ENCODE measurements at regions not wholly inside any gene's neighbourhood (a gene's known extent, or its start where the extent isn't known, plus 50 kb on each side); places are given as distances from the start of the nearest gene placed in this dataset.

GRCh38 chr3:6671363-6671762 is 189.6 kb upstream of the GRM7 start:
- no peak for TF ChIP-seq POLR2A (IDR thresholded peaks at IDR 0.05)
- TF ChIP-seq CTCF (IDR thresholded peaks at IDR 0.05), result no peak
- no peaks in the 10 kb centered on the region for H3K27me3 ChIP-seq
- no peaks in the 10 kb centered on the region for H3K36me3 ChIP-seq
- ATAC-seq (no peak), DNase-seq (no peak)
- H3K4me1 ChIP-seq, result no peaks in the 10 kb centered on the region
- no peak overlapping the region for H3K27ac ChIP-seq
- H3K9me3 ChIP-seq, result peaks cover 0 to 12% (median 0%) of the 10 kb centered on the region in 12 donors
- intact Hi-C loops (cut with DNase I), result no loop called here
- no peak overlapping the region for H3K4me3 ChIP-seq
- 39 to 67% (median 55%) methylated on average over 1 of the region's 1 CpG for WGBS, 4 donors

GRCh38 chr3:6679510-6679909 is 181.4 kb upstream of the GRM7 start:
- intact Hi-C loops (cut with DNase I), result no loop called here
- Histone ChIP-seq H3K36me3 (no peaks in the 10 kb centered on the region), H3K9me3 (no peaks in the 10 kb centered on the region), H3K4me3 (no peak overlapping the region), H3K27ac (no peak overlapping the region), H3K4me1 (no peaks in the 10 kb centered on the region), H3K27me3 (no peaks in the 10 kb centered on the region)
- 72 to 87% (median 78%) methylated on average over 4 of the region's 4 CpGs for WGBS, 4 donors
- no peak for ATAC-seq
- no peak for DNase-seq
- TF ChIP-seq POLR2A (IDR thresholded peaks at IDR 0.05) (no peak), CTCF (IDR thresholded peaks at IDR 0.05) (no peak)

- ATAC-seq, result no peak
- no peak overlapping the region for H3K4me3 ChIP-seq
- no peak overlapping the region for H3K27ac ChIP-seq
- no peaks in the 10 kb centered on the region for H3K4me1 ChIP-seq
- DNase-seq, result no peak
- no peak for TF ChIP-seq CTCF (IDR thresholded peaks at IDR 0.05)
- TF ChIP-seq POLR2A (IDR thresholded peaks at IDR 0.05), result no peak
- H3K9me3 ChIP-seq, result no peaks in the 10 kb centered on the region
- no peaks in the 10 kb centered on the region for H3K27me3 ChIP-seq
- intact Hi-C loops (cut with DNase I), result no loop called here
- WGBS, 4 donors, result 76 to 84% (median 78%) methylated on average over 3 of the region's 3 CpGs
- no peaks in the 10 kb centered on the region for H3K36me3 ChIP-seq
Measured at GRCh38 chr3:6680119-6680806, 180.7 kb upstream of the GRM7 start.

- TF ChIP-seq POLR2A (IDR thresholded peaks at IDR 0.05) (no peak), CTCF (IDR thresholded peaks at IDR 0.05) (no peak)
- DNase-seq, result no peak
- H3K27me3 ChIP-seq, result no peaks in the 10 kb centered on the region
- no peak overlapping the region for H3K4me3 ChIP-seq
- H3K27ac ChIP-seq, result no peak overlapping the region
- no peak for ATAC-seq
- intact Hi-C loops (cut with DNase I), result no loop called here
- 70 to 88% (median 76%) methylated on average over 3 of the region's 3 CpGs for WGBS, 4 donors
- H3K4me1 ChIP-seq, result no peaks in the 10 kb centered on the region
- peaks cover 0 to 7% (median 0%) of the 10 kb centered on the region in 12 donors for H3K9me3 ChIP-seq
- no peaks in the 10 kb centered on the region for H3K36me3 ChIP-seq
Measured at GRCh38 chr3:6697285-6697684, 163.6 kb upstream of the GRM7 start.
